ENCODE measurements at regions not wholly inside any gene's neighbourhood (a gene's known extent, or its start where the extent isn't known, plus 50 kb on each side); places are given as distances from the start of the nearest gene placed in this dataset.

GRCh38 chr5:74094096-74094781 lies 468.2 kb downstream of the ARHGEF28 start:
- FAIRE-seq (no peak), DNase-seq (ENCODE audit: low read depth in 1 of 2, low spot score in 2 of 2) (no peak)
- CTCF ChIA-PET (ENCODE audit: partially characterized antibody) = interaction anchor here (1.3 to 1.6 kb wide), 2 partner anchors 192 to 547 kb away, joined by 3 to 4 read pairs; partner anchors contain the start of gene ENC1

More at GRCh38 chr5:74094096-74094781, 468.2 kb downstream of the ARHGEF28 start:
- Histone ChIP-seq H3K4ac (replicated peaks; ENCODE audit: insufficient read length, low read depth, low read length) (no peak overlapping the region), H3K23me2 (ENCODE audit: low read depth, low read length) (no peaks in the 10 kb centered on the region), H2BK20ac (ENCODE audit: low read length) (no peak overlapping the region), H2AFZ (ENCODE audit: low read length) (no peak overlapping the region), H3K36me3 (ENCODE audit: control insufficient read depth in 2 of 4, insufficient read depth in 4 of 4, low read length in 3 of 4) (no peaks in the 10 kb centered on the region), H4K8ac (ENCODE audit: extremely low read depth, insufficient read depth, low read length) (no peak overlapping the region), H3K56ac (replicated peaks; ENCODE audit: insufficient read length, low read depth, low read length) (no peak overlapping the region), H2AK5ac (ENCODE audit: low read depth, low read length) (no peak overlapping the region), H4K5ac (ENCODE audit: insufficient read length, low read depth, low read length) (no peak overlapping the region), H2BK12ac (ENCODE audit: low read depth, low read length) (no peak overlapping the region), H3K4me2 (ENCODE audit: insufficient read depth in 1 of 2, low read depth in 2 of 2, low read length in 2 of 2) (no peak overlapping the region), H3K9me3 (ENCODE audit: insufficient read depth in 2 of 2, low read depth in 1 of 2, low read length in 1 of 2) (no peaks in the 10 kb centered on the region), H3K79me2 (ENCODE audit: control insufficient read depth in 1 of 2, insufficient read depth in 2 of 2, low read length in 2 of 2) (no peaks in the 10 kb centered on the region), H2BK15ac (ENCODE audit: low read length) (no peak overlapping the region), H2BK5ac (ENCODE audit: low read depth, low read length) (no peak overlapping the region), H3K18ac (ENCODE audit: extremely low read depth, low read length) (no peak overlapping the region), H2BK120ac (replicated peaks; ENCODE audit: low read depth, low read length) (no peak overlapping the region), H3K23ac (ENCODE audit: insufficient read length) (no peak overlapping the region), H3K4me3 (ENCODE audit: extremely low read depth in 1 of 4, insufficient read depth in 2 of 4, low read depth in 3 of 4, low read length in 4 of 4) (no peak overlapping the region), H3K79me1 (ENCODE audit: low read depth, low read length) (no peaks in the 10 kb centered on the region), H3K4me1 (replicated peaks in 1 of 4; ENCODE audit: control insufficient read depth in 3 of 4, insufficient read depth in 4 of 4, low read length in 3 of 4) (no peaks in the 10 kb centered on the region), H4K91ac (replicated peaks; ENCODE audit: insufficient read length, low read length) (no peak overlapping the region), H4K20me1 (replicated peaks in 1 of 2; ENCODE audit: control insufficient read depth in 1 of 2, insufficient read depth in 2 of 2, low read length in 2 of 2) (peaks cover 0 to 2% of the 10 kb centered on the region in 2 experiments), H3K14ac (ENCODE audit: insufficient read length) (no peak overlapping the region), H3K9ac (replicated peaks in 1 of 4; ENCODE audit: extremely low read depth in 1 of 4, low read depth in 3 of 4, low read length in 3 of 4) (no peak overlapping the region), H3K27me3 (replicated peaks in 1 of 4; ENCODE audit: control insufficient read depth in 3 of 4, extremely low read depth in 1 of 4, insufficient read depth in 3 of 4, low read length in 3 of 4) (no peaks in the 10 kb centered on the region), H3K27ac (ENCODE audit: low read depth, low read length) (no peak overlapping the region)
- POLR2A ChIA-PET (ENCODE audit: partially characterized antibody) = no interaction called here
- 94% methylated on average over 5 of the region's 5 CpGs; no CpG with 5 or more reads in 1 of the 2 experiments for WGBS, 2 experiments (ENCODE audit: extremely low coverage in 1 of 2, insufficient coverage in 1 of 2, insufficient read length in 1 of 2, insufficient replicate concordance in 2 of 2, low coverage in 1 of 2, low lambda C conversion rate in 2 of 2, missing lambda C conversion rate in 1 of 2)
- TF ChIP-seq RAD21 (IDR thresholded peaks at IDR 0.05 in 1 of 2, conservative IDR thresholded peaks at IDR 0.05 in 1 of 2; ENCODE audit: low read depth in 2 of 2, low read length in 2 of 2) = no peak
- no peak for TF ChIP-seq HDAC2 (IDR thresholded peaks at IDR 0.05; ENCODE audit: borderline replicate concordance in 1 of 2, low read depth in 2 of 2, low read length in 2 of 2)
- no peak for TF ChIP-seq YY1 (IDR thresholded peaks at IDR 0.05; ENCODE audit: low read depth, low read length)
- no peak for TF ChIP-seq TCF12 (IDR thresholded peaks at IDR 0.05; ENCODE audit: low read depth, low read length)
- no peak for TF ChIP-seq MAX (IDR thresholded peaks at IDR 0.05)
- TF ChIP-seq SIRT6 (IDR thresholded peaks at IDR 0.05; ENCODE audit: low read length) = no peak
- no peak for TF ChIP-seq FOSL1 (IDR thresholded peaks at IDR 0.05; ENCODE audit: insufficient read depth, low read depth, low read length)
- no peak for TF ChIP-seq EP300 (IDR thresholded peaks at IDR 0.05; ENCODE audit: borderline replicate concordance in 1 of 2, low read depth in 2 of 2, low read length in 2 of 2)
- TF ChIP-seq HDAC6 (IDR thresholded peaks at IDR 0.05; ENCODE audit: low read depth, low read length) = no peak
- TF ChIP-seq ZNF274 (IDR thresholded peaks at IDR 0.05; ENCODE audit: borderline replicate concordance, extremely low read depth, low read length) = no peak
- no peak for TF ChIP-seq CTBP2 (IDR thresholded peaks at IDR 0.05; ENCODE audit: borderline replicate concordance, insufficient read depth, insufficient read length, low read length)
